Endodermal cell (in vitro differentiated cells): ENCODE measurements at regions not wholly inside any gene's neighbourhood (a gene's known extent, or its start where the extent isn't known, plus 50 kb on each side); places are given as distances from the start of the nearest gene placed in this dataset.

Experiments
- DNase-seq: peaks from one replicate; pipeline ENCODE4 v3.0.0-alpha.2; 2017
- H3K27ac ChIP-seq: 2 replicates; pipeline ENCODE4 v1.5.1; 2013; ENCODE audit warnings: mild to moderate bottlenecking, low read depth, low read length, moderate library complexity
- H3K27me3 ChIP-seq: 2 replicates; pipeline ENCODE4 v1.6.1; 2013; ENCODE audit warnings: mild to moderate bottlenecking, low read length, moderate library complexity; ENCODE audit not compliant: insufficient read depth, control insufficient read depth, poor library complexity, severe bottlenecking
- H3K36me3 ChIP-seq: 2 replicates; pipeline ENCODE4 v1.7.0; 2013; ENCODE audit warnings: mild to moderate bottlenecking, low read length, moderate library complexity; ENCODE audit not compliant: control insufficient read depth, insufficient read depth
- H3K4me1 ChIP-seq: one replicate; pipeline ENCODE4 v1.7.0; 2013; ENCODE audit warnings: low read length; ENCODE audit not compliant: control insufficient read depth, insufficient read depth
- H3K4me3 ChIP-seq: 2 replicates; pipeline ENCODE4 v1.5.1; 2013; ENCODE audit warnings: mild to moderate bottlenecking, low read length, moderate library complexity
- H3K9ac ChIP-seq: 2 replicates; pipeline ENCODE4 v1.6.1; 2013; ENCODE audit warnings: mild to moderate bottlenecking, low read length, moderate library complexity; ENCODE audit not compliant: poor library complexity, severe bottlenecking; ENCODE audit errors: extremely low read depth
- H3K9me3 ChIP-seq: 2 replicates; pipeline ENCODE4 v1.6.1; 2013; ENCODE audit warnings: mild to moderate bottlenecking, low read length, moderate library complexity; ENCODE audit not compliant: control insufficient read depth
- H3K27ac Mint-ChIP-seq: 2 replicates; pipeline ENCODE4 v1.8.0; 2020; ENCODE audit warnings: mixed read lengths
- H3K27me3 Mint-ChIP-seq: 2 replicates; pipeline ENCODE4 v1.8.0; 2021; ENCODE audit warnings: mild to moderate bottlenecking, mixed read lengths; ENCODE audit not compliant: insufficient read depth
- H3K36me3 Mint-ChIP-seq: 2 replicates; pipeline ENCODE4 v1.8.0; 2020; ENCODE audit warnings: low read depth, mixed read lengths
- H3K4me1 Mint-ChIP-seq: 2 replicates; pipeline ENCODE4 v1.8.0; 2020; ENCODE audit warnings: mixed read lengths
- H3K4me3 Mint-ChIP-seq: 2 replicates; pipeline ENCODE4 v1.8.0; 2020; ENCODE audit warnings: mild to moderate bottlenecking, moderate library complexity, mixed read lengths
- H3K9me3 Mint-ChIP-seq: 2 replicates; pipeline ENCODE4 v1.8.0; 2020; ENCODE audit warnings: mild to moderate bottlenecking, mixed read lengths
- CTCF ChIP-seq: fragments of 200-600 bp; sonication (generic); conservative IDR thresholded peaks from 2 replicates; pipeline ENCODE4 v1.5.0; 2021; ENCODE audit warnings: antibody characterized with exemption, mild to moderate bottlenecking
- WGBS, 2 experiments: methylation state at CpG; one replicate each; pipeline versions ENCODE4 v1.1.5 to v1.1.7; 2013; ENCODE audit warnings: missing lambda C conversion rate in 2 of 2, mixed read lengths in 1 of 2; ENCODE audit not compliant: insufficient coverage in 1 of 2, insufficient read length in 1 of 2; 5-methylcytosine and 5-hydroxymethylcytosine counted together

- Mint-ChIP-seq H3K4me1 (no peaks in the 10 kb centered on the region), H3K9me3 (no peaks in the 10 kb centered on the region), H3K36me3 (no peaks in the 10 kb centered on the region), H3K4me3 (no peak overlapping the region), H3K27me3 (peaks cover 13% of the 10 kb centered on the region), H3K27ac (no peak overlapping the region)
- Histone ChIP-seq H3K4me1 (no peaks in the 10 kb centered on the region), H3K9me3 (no peaks in the 10 kb centered on the region), H3K36me3 (no peaks in the 10 kb centered on the region), H3K27ac (no peak overlapping the region), H3K27me3 (no peaks in the 10 kb centered on the region), H3K4me3 (no peak overlapping the region), H3K9ac (no peak overlapping the region)
- no peak for TF ChIP-seq CTCF
- no peak for DNase-seq
- WGBS, 2 experiments: 94 to 98% methylated on average over 7 to 13 of the region's 13 CpGs
Measured at GRCh38 chr22:48351376-48352085, 1476.1 kb downstream of the BRD1 start.

DNA sequence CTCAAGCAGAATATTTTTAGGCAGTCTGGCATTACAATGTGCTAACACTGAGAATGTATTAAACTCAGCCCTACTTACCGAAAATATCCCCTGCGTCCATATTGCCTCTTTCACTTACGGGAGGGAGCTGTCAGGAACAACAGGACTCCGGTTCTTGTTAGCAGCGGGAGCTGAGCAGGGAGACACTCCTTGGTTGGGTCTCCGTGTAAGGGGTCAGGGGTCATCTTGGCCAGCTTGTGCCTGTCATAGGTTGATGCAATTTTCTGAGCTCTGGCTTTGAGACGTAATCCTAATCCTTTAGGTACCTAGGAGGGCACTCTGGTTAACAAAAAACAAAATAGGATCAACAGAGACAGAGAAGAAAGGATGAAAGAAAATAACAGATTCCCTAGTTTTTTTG is 1477.2 kb downstream of the BRD1 start:
- Mint-ChIP-seq H3K36me3 (no peaks in the 10 kb centered on the region), H3K27ac (no peak overlapping the region), H3K4me1 (no peaks in the 10 kb centered on the region), H3K4me3 (no peak overlapping the region), H3K27me3 (peaks cover 17% of the 10 kb centered on the region), H3K9me3 (no peaks in the 10 kb centered on the region)
- Histone ChIP-seq H3K4me1 (no peaks in the 10 kb centered on the region), H3K4me3 (no peak overlapping the region), H3K9me3 (no peaks in the 10 kb centered on the region), H3K36me3 (no peaks in the 10 kb centered on the region), H3K27ac (no peak overlapping the region), H3K9ac (no peak overlapping the region), H3K27me3 (no peaks in the 10 kb centered on the region)
- DNase-seq: no peak
- 72 to 82% methylated on average over 5 to 7 of the region's 7 CpGs for WGBS, 2 experiments
- no peak for TF ChIP-seq CTCF

DNA sequence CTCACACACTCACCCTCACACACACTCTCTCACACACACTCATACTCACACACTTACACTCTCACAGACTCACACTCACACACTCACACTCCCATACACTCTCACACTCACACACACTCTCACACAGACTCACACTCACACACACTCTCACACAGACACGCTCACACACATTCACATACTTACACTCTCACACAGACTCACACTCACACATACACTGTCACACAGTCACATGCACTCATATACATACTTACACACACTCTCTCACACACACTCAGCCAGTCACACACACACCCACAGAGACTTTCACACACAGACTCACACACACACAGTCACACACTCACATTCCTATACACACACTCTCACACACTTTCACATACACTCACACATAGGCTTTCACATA is 1478.8 kb downstream of the BRD1 start:
- no peak for DNase-seq
- no peaks in the 10 kb centered on the region for H3K27me3 ChIP-seq
- no peak overlapping the region for H3K9ac ChIP-seq
- no peaks in the 10 kb centered on the region for H3K4me1 Mint-ChIP-seq
- no peaks in the 10 kb centered on the region for H3K36me3 Mint-ChIP-seq
- no peak overlapping the region for H3K27ac ChIP-seq
- no peak overlapping the region for H3K4me3 ChIP-seq
- H3K4me3 Mint-ChIP-seq: no peak overlapping the region
- no peaks in the 10 kb centered on the region for H3K9me3 Mint-ChIP-seq
- H3K36me3 ChIP-seq: no peaks in the 10 kb centered on the region
- no peak for TF ChIP-seq CTCF
- no peak overlapping the region for H3K27ac Mint-ChIP-seq
- H3K27me3 Mint-ChIP-seq: peaks cover 15% of the 10 kb centered on the region
- H3K4me1 ChIP-seq: no peaks in the 10 kb centered on the region
- H3K9me3 ChIP-seq: no peaks in the 10 kb centered on the region
- 92 to 100% methylated on average over 1 of the region's 1 CpG for WGBS, 2 experiments
